Mucosa of descending colon (tissue), 3 donors: ENCODE measurements at regions not wholly inside any gene's neighbourhood (a gene's known extent, or its start where the extent isn't known, plus 50 kb on each side); places are given as distances from the start of the nearest gene placed in this dataset.

ENCODE experiments used
- ATAC-seq: fragments of 200-7000 bp; cut with Tn5 transposase; one replicate; pipeline ENCODE4 v1.9.1; 2020; ENCODE audit warnings: mild to moderate bottlenecking, moderate library complexity
- DNase-seq, 3 donors: peaks; one replicate each; pipeline ENCODE4 v3.0.0-alpha.2; 2020
- H3K36me3 ChIP-seq: fragments of 200-600 bp; one replicate; pipeline ENCODE4 v1.8.0; 2021; ENCODE audit warnings: low read depth, mild to moderate bottlenecking
- H3K4me1 ChIP-seq: fragments of 200-600 bp; one replicate; pipeline ENCODE4 v1.8.0; 2021; ENCODE audit warnings: low read depth, mild to moderate bottlenecking
- H3K4me3 ChIP-seq: fragments of 200-600 bp; one replicate; pipeline ENCODE4 v1.8.0; 2021; ENCODE audit warnings: mild to moderate bottlenecking
- H3K9me3 ChIP-seq: fragments of 200-600 bp; one replicate; pipeline ENCODE4 v1.8.0; 2021; ENCODE audit warnings: mild to moderate bottlenecking
- intact Hi-C, 2 donors: fragments of 100-400 bp; cut with DNase I in 1 of 2; cut with micrococcal nuclease in 1 of 2; formaldehyde crosslinking; loops; one replicate each; pipeline versions ENCODE4 v1.11.0 to v1.11.1; 2022; cut with DNase I, micrococcal nuclease
- TF ChIP-seq, protein P1 (sequence below): fragments of 200-600 bp; IDR thresholded peaks from one replicate; pipeline ENCODE4 v1.8.0; 2022; ENCODE audit warnings: antibody characterized with exemption, mild to moderate bottlenecking
- donor health status: DM: no; HTN: no; CAD: no; lungs with moderate emphysema.
- donor health status: DM: no; HTN: no; CAD: no.
- donor health status: DM: no; HTN: yes; CAD: no.

- H3K4me3 ChIP-seq, result no peak overlapping the region
- DNase-seq, result no peak
- no peaks in the 10 kb centered on the region for H3K4me1 ChIP-seq
- H3K9me3 ChIP-seq, result no peaks in the 10 kb centered on the region
- intact Hi-C loops, result no loop called here
- no peak for ATAC-seq
- no peaks in the 10 kb centered on the region for H3K36me3 ChIP-seq
- TF ChIP-seq, protein P1, sequence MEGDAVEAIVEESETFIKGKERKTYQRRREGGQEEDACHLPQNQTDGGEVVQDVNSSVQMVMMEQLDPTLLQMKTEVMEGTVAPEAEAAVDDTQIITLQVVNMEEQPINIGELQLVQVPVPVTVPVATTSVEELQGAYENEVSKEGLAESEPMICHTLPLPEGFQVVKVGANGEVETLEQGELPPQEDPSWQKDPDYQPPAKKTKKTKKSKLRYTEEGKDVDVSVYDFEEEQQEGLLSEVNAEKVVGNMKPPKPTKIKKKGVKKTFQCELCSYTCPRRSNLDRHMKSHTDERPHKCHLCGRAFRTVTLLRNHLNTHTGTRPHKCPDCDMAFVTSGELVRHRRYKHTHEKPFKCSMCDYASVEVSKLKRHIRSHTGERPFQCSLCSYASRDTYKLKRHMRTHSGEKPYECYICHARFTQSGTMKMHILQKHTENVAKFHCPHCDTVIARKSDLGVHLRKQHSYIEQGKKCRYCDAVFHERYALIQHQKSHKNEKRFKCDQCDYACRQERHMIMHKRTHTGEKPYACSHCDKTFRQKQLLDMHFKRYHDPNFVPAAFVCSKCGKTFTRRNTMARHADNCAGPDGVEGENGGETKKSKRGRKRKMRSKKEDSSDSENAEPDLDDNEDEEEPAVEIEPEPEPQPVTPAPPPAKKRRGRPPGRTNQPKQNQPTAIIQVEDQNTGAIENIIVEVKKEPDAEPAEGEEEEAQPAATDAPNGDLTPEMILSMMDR, result no peak
Observed at GRCh38 chr5:96134886-96135285, 173.2 kb upstream of the ELL2 start.

- no peak for DNase-seq
- H3K36me3 ChIP-seq, result no peaks in the 10 kb centered on the region
- H3K4me3 ChIP-seq, result no peak overlapping the region
- ATAC-seq, result no peak
- H3K4me1 ChIP-seq, result no peaks in the 10 kb centered on the region
- intact Hi-C loops, result no loop called here
- no peaks in the 10 kb centered on the region for H3K9me3 ChIP-seq
- TF ChIP-seq, protein P1, result no peak
Observed at GRCh38 chr5:96133341-96134079, 171.9 kb upstream of the ELL2 start.

GRCh38 chr5:96129276-96129675, 167.6 kb upstream of the ELL2 start:
- TF ChIP-seq, protein P1, result no peak
- no peaks in the 10 kb centered on the region for H3K36me3 ChIP-seq
- intact Hi-C loops, result no loop called here
- peaks cover 6% of the 10 kb centered on the region for H3K4me1 ChIP-seq
- no peak for ATAC-seq
- H3K4me3 ChIP-seq, result no peak overlapping the region
- DNase-seq, result no peak
- no peaks in the 10 kb centered on the region for H3K9me3 ChIP-seq

GRCh38 chr5:96128204-96128864, 166.7 kb upstream of the ELL2 start:
- TF ChIP-seq, protein P1, result no peak
- H3K4me1 ChIP-seq, result peaks cover 6% of the 10 kb centered on the region
- no peaks in the 10 kb centered on the region for H3K36me3 ChIP-seq
- H3K9me3 ChIP-seq, result no peaks in the 10 kb centered on the region
- no peak for DNase-seq
- ATAC-seq, result no peak
- H3K4me3 ChIP-seq, result no peak overlapping the region
- intact Hi-C loops, result no loop called here

- Histone ChIP-seq H3K36me3 (no peaks in the 10 kb centered on the region), H3K4me3 (no peak overlapping the region), H3K4me1 (peaks cover 6% of the 10 kb centered on the region), H3K9me3 (no peaks in the 10 kb centered on the region)
- no peak for DNase-seq
- TF ChIP-seq, protein P1, result no peak
- intact Hi-C loops, result no loop called here
- no peak for ATAC-seq
Observed at GRCh38 chr5:96127538-96127937, 165.9 kb upstream of the ELL2 start.
